ENCODE measurements at regions not wholly inside any gene's neighbourhood (a gene's known extent, or its start where the extent isn't known, plus 50 kb on each side); places are given as distances from the start of the nearest gene placed in this dataset.

DNA sequence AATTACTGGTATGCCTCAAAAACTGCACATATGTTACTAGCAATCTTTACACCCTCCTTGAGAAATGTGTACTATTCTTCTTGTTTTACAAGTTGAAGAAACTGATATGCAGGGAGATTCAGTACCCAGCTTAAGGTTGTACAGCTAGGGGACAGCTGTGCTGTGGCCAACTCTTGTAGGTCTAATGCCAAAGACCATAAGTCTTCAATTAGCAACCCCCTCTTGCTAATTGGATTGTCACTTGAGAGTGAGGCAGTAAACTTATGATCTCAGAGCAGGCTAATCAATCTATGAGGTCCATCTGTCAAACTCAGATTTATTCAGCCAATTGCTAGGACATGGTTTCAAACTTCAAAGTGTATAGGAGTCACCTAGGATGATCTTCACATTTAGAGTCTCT lies 492.0 kb upstream of the USP24 start:
- Histone ChIP-seq H3K36me3 (ENCODE audit: control insufficient read depth in 2 of 2, extremely low read depth in 1 of 2, insufficient read depth in 1 of 2, low read length in 1 of 2) (no peaks in the 10 kb centered on the region), H3K4me3 (ENCODE audit: control insufficient read depth in 1 of 2, extremely low read depth in 1 of 2, low read length in 1 of 2) (no peak overlapping the region), H3K9me3 (no peaks in the 10 kb centered on the region), H3K27ac (ENCODE audit: low read length) (no peak overlapping the region), H3K27me3 (replicated peaks in 1 of 2; ENCODE audit: control insufficient read depth in 2 of 2, extremely low read depth in 1 of 2, insufficient read depth in 2 of 2, low read length in 1 of 2) (peaks cover 0 to 2% of the 10 kb centered on the region in 2 experiments), H3K4me1 (ENCODE audit: control insufficient read depth in 1 of 2, extremely low read depth in 1 of 2, insufficient read depth in 2 of 2, low read length in 2 of 2) (no peaks in the 10 kb centered on the region)
- POLR2A ChIA-PET: no interaction called here
- CTCF ChIA-PET: no interaction called here
- ATAC-seq (replicated peaks in 1 of 4) (no peak), DNase-seq (no peak)
- no peaks in the 10 kb centered on the region for H3K36me3 Mint-ChIP-seq
- H3K9me3 Mint-ChIP-seq: peaks cover 0 to 4% (median 0%) of the 10 kb centered on the region in 3 donors
- no peak overlapping the region for H3K4me3 Mint-ChIP-seq
- H3K27ac Mint-ChIP-seq: no peak overlapping the region
- H3K4me1 Mint-ChIP-seq: no peaks in the 10 kb centered on the region
- peaks cover 0 to 12% of the 10 kb centered on the region in 2 donors for H3K27me3 Mint-ChIP-seq

DNA sequence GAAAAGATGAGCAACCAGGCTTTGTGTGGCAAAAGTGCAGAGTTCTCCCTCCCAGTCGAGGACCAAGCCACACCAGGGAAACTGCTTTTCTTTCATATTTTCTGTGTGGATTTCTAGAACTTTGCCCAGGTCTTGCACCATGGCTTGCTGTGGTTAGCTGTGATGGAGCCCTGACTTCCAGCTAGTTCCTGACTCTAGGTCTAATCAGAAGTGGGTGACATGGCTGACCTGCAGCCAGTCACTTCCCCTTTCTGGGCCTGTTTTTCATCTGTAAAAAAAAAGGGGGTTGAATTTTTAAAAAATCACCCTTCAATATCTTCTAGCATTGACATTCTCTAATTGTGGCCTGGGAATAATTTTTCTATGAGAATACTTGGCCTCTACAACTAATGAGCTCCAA lies 491.2 kb upstream of the USP24 start:
- Histone ChIP-seq H3K4me3 (ENCODE audit: control insufficient read depth in 1 of 2, extremely low read depth in 1 of 2, low read length in 1 of 2) (no peak overlapping the region), H3K27me3 (replicated peaks in 1 of 2; ENCODE audit: control insufficient read depth in 2 of 2, extremely low read depth in 1 of 2, insufficient read depth in 2 of 2, low read length in 1 of 2) (no peaks in the 10 kb centered on the region), H3K27ac (ENCODE audit: low read length) (no peak overlapping the region), H3K9me3 (no peaks in the 10 kb centered on the region), H3K36me3 (ENCODE audit: control insufficient read depth in 2 of 2, extremely low read depth in 1 of 2, insufficient read depth in 1 of 2, low read length in 1 of 2) (no peaks in the 10 kb centered on the region), H3K4me1 (ENCODE audit: control insufficient read depth in 1 of 2, extremely low read depth in 1 of 2, insufficient read depth in 2 of 2, low read length in 2 of 2) (no peaks in the 10 kb centered on the region)
- Mint-ChIP-seq H3K27me3 (peaks cover 0 to 20% of the 10 kb centered on the region in 2 donors), H3K4me1 (no peaks in the 10 kb centered on the region), H3K9me3 (peaks cover 0 to 4% (median 0%) of the 10 kb centered on the region in 3 donors), H3K36me3 (no peaks in the 10 kb centered on the region), H3K27ac (no peak overlapping the region), H3K4me3 (no peak overlapping the region)
- ATAC-seq (replicated peaks in 1 of 4): no peak
- WGBS (ENCODE audit: insufficient coverage): no CpG with 5 or more reads among the region's 1 CpG
- DNase-seq: no peak
- ChIA-PET CTCF (no interaction called here), POLR2A (no interaction called here)

DNA sequence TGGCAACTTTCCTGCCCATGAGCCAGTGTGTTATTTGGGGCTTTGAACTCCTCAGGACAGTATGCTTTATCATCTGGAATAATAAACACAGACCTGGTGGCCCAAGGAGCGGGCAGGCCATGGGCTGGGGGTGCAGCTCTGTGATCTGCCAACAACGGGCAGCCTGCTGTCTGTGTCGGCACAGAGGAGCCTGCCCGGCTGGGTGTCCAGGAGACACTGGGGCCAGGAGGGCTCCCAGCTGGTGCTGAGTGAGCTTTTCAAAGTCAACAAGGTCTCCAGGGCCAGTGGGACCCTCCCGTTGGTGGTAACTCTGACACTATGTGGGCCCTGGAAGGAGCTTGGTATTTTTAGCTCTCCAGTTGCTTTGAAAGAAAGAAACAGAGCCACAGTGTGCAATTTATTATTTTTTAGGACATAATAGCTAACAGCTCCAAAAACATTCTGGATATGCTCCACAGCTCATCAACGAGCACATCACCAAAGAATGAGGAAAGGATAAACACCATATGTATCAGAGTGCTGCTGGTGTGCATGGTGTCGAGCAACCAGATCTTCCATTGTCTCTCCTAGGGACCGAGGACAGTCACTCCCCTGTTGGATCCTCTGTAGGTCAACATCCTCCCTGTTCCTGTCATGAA lies 488.7 kb upstream of the USP24 start:
- no peak for ATAC-seq (replicated peaks in 1 of 4)
- no peaks in the 10 kb centered on the region for H3K36me3 Mint-ChIP-seq
- WGBS (ENCODE audit: insufficient coverage): 78% methylated on average over 7 of the region's 8 CpGs
- Histone ChIP-seq H3K4me1 (ENCODE audit: control insufficient read depth in 1 of 2, extremely low read depth in 1 of 2, insufficient read depth in 2 of 2, low read length in 2 of 2) (no peaks in the 10 kb centered on the region), H3K9me3 (no peaks in the 10 kb centered on the region), H3K4me3 (ENCODE audit: control insufficient read depth in 1 of 2, extremely low read depth in 1 of 2, low read length in 1 of 2) (no peak overlapping the region), H3K27me3 (replicated peaks in 1 of 2; ENCODE audit: control insufficient read depth in 2 of 2, extremely low read depth in 1 of 2, insufficient read depth in 2 of 2, low read length in 1 of 2) (no peaks in the 10 kb centered on the region), H3K36me3 (ENCODE audit: control insufficient read depth in 2 of 2, extremely low read depth in 1 of 2, insufficient read depth in 1 of 2, low read length in 1 of 2) (no peaks in the 10 kb centered on the region), H3K27ac (ENCODE audit: low read length) (no peak overlapping the region)
- no peaks in the 10 kb centered on the region for H3K9me3 Mint-ChIP-seq
- peaks cover 0 to 21% of the 10 kb centered on the region in 2 donors for H3K27me3 Mint-ChIP-seq
- ChIA-PET CTCF (interaction anchor here in 1 of 2 donors (0.5 kb wide), 1 partner anchor 61 kb away, joined by 5 read pairs; no protein-coding TSS in a partner anchor), POLR2A (no interaction called here)
- no peak overlapping the region for H3K4me3 Mint-ChIP-seq
- no peak overlapping the region for H3K27ac Mint-ChIP-seq
- no peak for DNase-seq
- no peaks in the 10 kb centered on the region for H3K4me1 Mint-ChIP-seq

- Mint-ChIP-seq H3K36me3 (no peaks in the 10 kb centered on the region), H3K9me3 (no peaks in the 10 kb centered on the region), H3K27me3 (peaks cover 0 to 21% of the 10 kb centered on the region in 2 donors), H3K4me1 (no peaks in the 10 kb centered on the region), H3K27ac (no peak overlapping the region), H3K4me3 (no peak overlapping the region)
- Histone ChIP-seq H3K27ac (ENCODE audit: low read length) (no peak overlapping the region), H3K9me3 (no peaks in the 10 kb centered on the region), H3K4me3 (ENCODE audit: control insufficient read depth in 1 of 2, extremely low read depth in 1 of 2, low read length in 1 of 2) (no peak overlapping the region), H3K4me1 (ENCODE audit: control insufficient read depth in 1 of 2, extremely low read depth in 1 of 2, insufficient read depth in 2 of 2, low read length in 2 of 2) (no peaks in the 10 kb centered on the region), H3K36me3 (ENCODE audit: control insufficient read depth in 2 of 2, extremely low read depth in 1 of 2, insufficient read depth in 1 of 2, low read length in 1 of 2) (no peaks in the 10 kb centered on the region), H3K27me3 (replicated peaks in 1 of 2; ENCODE audit: control insufficient read depth in 2 of 2, extremely low read depth in 1 of 2, insufficient read depth in 2 of 2, low read length in 1 of 2) (no peaks in the 10 kb centered on the region)
- ChIA-PET CTCF (no interaction called here), POLR2A (no interaction called here)
- 60% methylated on average over 1 of the region's 1 CpG for WGBS (ENCODE audit: insufficient coverage)
- ATAC-seq (replicated peaks in 1 of 4): no peak
- no peak for DNase-seq
Observed at GRCh38 chr1:55702064-55702463, 486.9 kb upstream of the USP24 start.

GRCh38 chr1:55700359-55701130 lies 485.4 kb upstream of the USP24 start:
- H3K9me3 Mint-ChIP-seq: no peaks in the 10 kb centered on the region
- Histone ChIP-seq H3K9me3 (no peaks in the 10 kb centered on the region), H3K27ac (ENCODE audit: low read length) (no peak overlapping the region), H3K4me1 (ENCODE audit: control insufficient read depth in 1 of 2, extremely low read depth in 1 of 2, insufficient read depth in 2 of 2, low read length in 2 of 2) (no peaks in the 10 kb centered on the region), H3K27me3 (replicated peaks in 1 of 2; ENCODE audit: control insufficient read depth in 2 of 2, extremely low read depth in 1 of 2, insufficient read depth in 2 of 2, low read length in 1 of 2) (no peaks in the 10 kb centered on the region), H3K4me3 (ENCODE audit: control insufficient read depth in 1 of 2, extremely low read depth in 1 of 2, low read length in 1 of 2) (no peak overlapping the region), H3K36me3 (ENCODE audit: control insufficient read depth in 2 of 2, extremely low read depth in 1 of 2, insufficient read depth in 1 of 2, low read length in 1 of 2) (no peaks in the 10 kb centered on the region)
- no peak overlapping the region for H3K4me3 Mint-ChIP-seq
- ChIA-PET POLR2A (no interaction called here), CTCF (no interaction called here)
- H3K27ac Mint-ChIP-seq: no peak overlapping the region
- no peak for DNase-seq
- peaks cover 0 to 21% of the 10 kb centered on the region in 2 donors for H3K27me3 Mint-ChIP-seq
- H3K4me1 Mint-ChIP-seq: no peaks in the 10 kb centered on the region
- ATAC-seq (replicated peaks in 1 of 4): no peak
- no peaks in the 10 kb centered on the region for H3K36me3 Mint-ChIP-seq
- 63% methylated on average over 2 of the region's 2 CpGs for WGBS (ENCODE audit: insufficient coverage)

DNA sequence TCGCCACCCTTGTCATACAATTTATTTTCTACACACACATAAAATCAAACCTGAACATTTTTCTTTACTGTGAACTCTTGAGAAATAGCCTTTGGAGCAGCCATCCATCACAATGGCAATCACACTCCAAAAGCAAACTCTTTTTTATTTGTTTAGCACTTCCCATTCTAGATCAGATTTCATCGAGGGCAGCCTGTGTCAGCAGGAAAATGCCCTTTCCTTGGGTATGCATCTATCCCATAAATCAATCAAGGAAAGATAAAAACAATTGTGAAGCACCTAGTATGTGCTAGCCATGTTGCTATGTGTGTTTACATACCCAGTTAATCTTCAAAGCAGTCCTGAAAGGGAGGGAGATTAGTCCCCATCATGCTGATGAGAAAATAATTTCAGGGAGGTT lies 484.1 kb upstream of the USP24 start:
- DNase-seq (no peak), ATAC-seq (replicated peaks in 1 of 4) (no peak)
- no peak overlapping the region for H3K4me3 Mint-ChIP-seq
- H3K36me3 ChIP-seq (ENCODE audit: control insufficient read depth in 2 of 2, extremely low read depth in 1 of 2, insufficient read depth in 1 of 2, low read length in 1 of 2): no peaks in the 10 kb centered on the region
- H3K27ac Mint-ChIP-seq: no peak overlapping the region
- ChIA-PET POLR2A (no interaction called here), CTCF (no interaction called here)
- H3K27me3 Mint-ChIP-seq: peaks cover 0 to 17% of the 10 kb centered on the region in 2 donors
- no peaks in the 10 kb centered on the region for H3K9me3 ChIP-seq
- H3K9me3 Mint-ChIP-seq: no peaks in the 10 kb centered on the region
- H3K27me3 ChIP-seq (replicated peaks in 1 of 2; ENCODE audit: control insufficient read depth in 2 of 2, extremely low read depth in 1 of 2, insufficient read depth in 2 of 2, low read length in 1 of 2): no peaks in the 10 kb centered on the region
- H3K4me3 ChIP-seq (ENCODE audit: control insufficient read depth in 1 of 2, extremely low read depth in 1 of 2, low read length in 1 of 2): no peak overlapping the region
- no peak overlapping the region for H3K27ac ChIP-seq (ENCODE audit: low read length)
- no peaks in the 10 kb centered on the region for H3K4me1 ChIP-seq (ENCODE audit: control insufficient read depth in 1 of 2, extremely low read depth in 1 of 2, insufficient read depth in 2 of 2, low read length in 2 of 2)
- H3K36me3 Mint-ChIP-seq: no peaks in the 10 kb centered on the region
- WGBS (ENCODE audit: insufficient coverage): 35% methylated on average over 2 of the region's 2 CpGs
- H3K4me1 Mint-ChIP-seq: no peaks in the 10 kb centered on the region
